Omental fat pad (tissue), 3 donors: ENCODE measurements at regions not wholly inside any gene's neighbourhood (a gene's known extent, or its start where the extent isn't known, plus 50 kb on each side); places are given as distances from the start of the nearest gene placed in this dataset.

Experiments used
- ATAC-seq: fragments of 150-250 bp; one replicate; pipeline ENCODE4 v1.9.1; 2016; ENCODE audit warnings: mild to moderate bottlenecking, moderate library complexity; ENCODE audit not compliant: low FRiP score
- DNase-seq: peaks from one replicate; pipeline ENCODE4 v3.0.0-alpha.2; 2019; ENCODE audit warnings: low spot score
- CTCF ChIP-seq, 3 donors: fragments of 450-650 bp; IDR thresholded peaks; one replicate each; pipeline ENCODE4 v1.5.1; 2016 to 2017; ENCODE audit warnings: antibody characterized with exemption in 3 of 3, mild to moderate bottlenecking in 3 of 3, moderate library complexity in 2 of 3

GRCh38 chr7:142418326-142418725, 160.5 kb upstream of the PRSS58 start:
- ATAC-seq, result no peak
- no peak for TF ChIP-seq CTCF (IDR thresholded peaks at IDR 0.05)
- no peak for DNase-seq

- no peak for TF ChIP-seq CTCF (IDR thresholded peaks at IDR 0.05)
- ATAC-seq (no peak), DNase-seq (no peak)
These were observed 157.1 kb upstream of the PRSS58 start for GRCh38 chr7:142414915-142415314.

- no peak for TF ChIP-seq CTCF (IDR thresholded peaks at IDR 0.05)
- ATAC-seq, result no peak
- no peak for DNase-seq
These were observed 156.3 kb upstream of the PRSS58 start for GRCh38 chr7:142414135-142414534.

GRCh38 chr7:142413280-142414000, 155.6 kb upstream of the PRSS58 start:
- ATAC-seq (no peak), DNase-seq (no peak)
- TF ChIP-seq CTCF (IDR thresholded peaks at IDR 0.05), result no peak

GRCh38 chr7:142412551-142413193, 154.8 kb upstream of the PRSS58 start:
- ATAC-seq (no peak), DNase-seq (no peak)
- no peak for TF ChIP-seq CTCF (IDR thresholded peaks at IDR 0.05)

- no peak for ATAC-seq
- DNase-seq, result no peak
- no peak for TF ChIP-seq CTCF (IDR thresholded peaks at IDR 0.05)
These were observed 151.6 kb upstream of the PRSS58 start for GRCh38 chr7:142409471-142409870.

- no peak for ATAC-seq
- no peak for TF ChIP-seq CTCF (IDR thresholded peaks at IDR 0.05)
- DNase-seq, result no peak
These were observed 150.9 kb upstream of the PRSS58 start for GRCh38 chr7:142408794-142409193.
